T47D (cell line): ENCODE measurements at regions not wholly inside any gene's neighbourhood (a gene's known extent, or its start where the extent isn't known, plus 50 kb on each side); places are given as distances from the start of the nearest gene placed in this dataset.

Source experiments
- DNase-seq, 2 experiments: peaks; one replicate each; pipeline versions ENCODE4 v3.0.0 to v3.0.0-alpha.2; 2011 to 2012; ENCODE audit warnings: low read depth in 1 of 2, low spot score in 1 of 2
- JUND ChIP-seq: IDR thresholded peaks from 2 replicates; pipeline ENCODE4 v1.6.1; 2012; ENCODE audit warnings: low read depth
- in situ Hi-C: cut with HindIII; loops from 2 replicates; pipeline ENCODE4 v1.10.0; 2016; ENCODE audit warnings: low sequenced_read_pairs, low pct_unique_long_range_greater_than_20kb

DNA sequence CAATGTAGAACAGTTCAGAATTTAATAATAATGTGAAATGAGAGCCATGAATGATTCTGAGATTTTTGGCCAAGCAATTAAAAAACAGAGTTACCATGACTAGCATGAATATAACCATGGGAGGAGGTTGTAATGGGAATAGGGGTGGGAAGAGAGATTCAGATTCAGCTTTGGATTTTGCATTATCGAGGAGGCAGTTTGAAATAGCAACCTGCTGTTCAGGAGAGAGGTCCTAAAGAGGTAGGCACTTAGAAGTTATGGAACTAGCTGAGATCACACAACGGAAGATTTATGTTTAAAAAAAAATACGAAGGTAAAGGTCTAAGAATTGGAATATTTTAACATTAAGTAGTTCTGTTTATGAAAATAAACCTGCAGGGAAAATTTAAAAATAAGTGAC lies 124.4 kb upstream of the TECRL start:
- no peak for DNase-seq
- in situ Hi-C loops = no loop called here
- no peak for TF ChIP-seq JUND

DNA sequence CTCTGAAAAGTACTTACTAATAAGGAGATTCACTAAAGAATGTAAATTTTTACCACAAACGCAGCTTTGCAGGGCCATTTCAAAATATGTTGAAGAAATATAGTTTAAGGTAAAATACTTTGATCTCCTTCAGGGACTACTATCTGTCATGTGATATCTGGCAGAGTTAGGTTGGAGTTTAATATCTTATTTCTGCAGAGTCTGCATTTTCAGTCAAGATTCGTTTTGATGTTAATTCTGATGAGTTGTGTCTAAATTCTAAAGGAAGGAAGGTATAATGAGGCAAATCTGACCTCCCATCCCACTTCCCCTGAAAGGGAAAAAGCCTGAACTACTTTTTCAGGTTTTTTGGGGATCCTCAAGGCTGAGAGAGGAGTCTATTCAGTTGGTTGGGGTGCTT lies 123.9 kb upstream of the TECRL start:
- in situ Hi-C loops = no loop called here

DNA sequence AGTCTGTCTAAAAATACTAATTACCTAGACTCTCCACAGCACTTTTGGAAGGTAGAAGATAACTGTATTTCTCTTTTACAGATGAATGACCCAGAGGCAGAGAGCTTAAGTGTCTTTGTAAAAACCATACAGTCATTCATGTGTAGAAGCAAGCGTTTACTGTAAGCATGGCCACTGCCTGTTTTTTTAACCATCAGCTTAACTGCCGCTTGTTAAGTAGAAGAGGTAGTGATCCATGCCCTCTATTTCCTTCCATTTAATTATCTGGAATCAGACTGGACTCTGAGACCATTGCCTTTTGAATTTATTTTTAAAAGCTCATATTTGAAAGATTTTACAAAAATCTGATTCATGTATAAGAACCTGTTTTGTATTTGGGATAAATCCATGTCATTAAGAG lies 111.2 kb upstream of the TECRL start:
- no peak for DNase-seq
- in situ Hi-C loops = no loop called here
- no peak for TF ChIP-seq JUND

More for the DNA sequence above, 123.9 kb upstream of the TECRL start:
- DNase-seq = no peak
- no peak for TF ChIP-seq JUND

DNA sequence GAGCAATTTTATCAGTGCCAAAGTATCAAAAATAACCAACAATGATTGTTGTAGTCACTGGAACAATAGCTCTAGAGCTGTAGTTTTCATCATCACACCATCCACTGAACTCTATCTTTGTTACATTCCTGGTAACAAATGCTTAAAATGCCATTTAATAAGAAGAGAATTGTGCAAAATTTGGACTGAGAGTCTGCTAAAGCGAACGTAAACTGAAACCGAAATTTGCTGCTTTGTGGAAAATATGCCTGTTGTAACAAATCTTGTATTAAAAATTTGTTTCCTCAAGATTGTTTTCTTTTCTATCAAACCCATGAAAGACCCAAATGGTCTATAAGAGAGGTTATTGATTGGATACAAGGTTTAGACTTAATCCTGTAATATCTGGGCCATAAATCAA lies 109.3 kb upstream of the TECRL start:
- no peak for TF ChIP-seq JUND
- DNase-seq = no peak
- in situ Hi-C loops = no loop called here

DNA sequence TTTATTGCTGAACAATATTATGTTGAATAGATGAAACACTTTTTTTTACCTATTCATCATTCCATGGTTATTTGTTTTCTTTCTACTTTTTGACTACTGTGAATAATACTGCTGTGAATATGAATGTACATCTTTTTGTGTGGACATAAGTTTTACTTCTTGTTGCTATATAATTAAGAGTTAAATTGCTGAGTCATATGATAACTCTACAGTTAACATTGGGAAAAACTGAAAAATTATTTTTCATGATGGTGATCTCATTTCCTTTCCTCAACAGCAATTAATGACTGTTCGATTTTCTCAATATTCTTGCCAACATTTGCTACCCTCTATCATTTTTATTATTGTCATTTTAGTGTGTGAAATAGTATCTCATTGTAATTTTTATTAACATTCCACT lies 106.9 kb upstream of the TECRL start:
- no peak for TF ChIP-seq JUND
- DNase-seq = no peak
- in situ Hi-C loops = no loop called here

DNA sequence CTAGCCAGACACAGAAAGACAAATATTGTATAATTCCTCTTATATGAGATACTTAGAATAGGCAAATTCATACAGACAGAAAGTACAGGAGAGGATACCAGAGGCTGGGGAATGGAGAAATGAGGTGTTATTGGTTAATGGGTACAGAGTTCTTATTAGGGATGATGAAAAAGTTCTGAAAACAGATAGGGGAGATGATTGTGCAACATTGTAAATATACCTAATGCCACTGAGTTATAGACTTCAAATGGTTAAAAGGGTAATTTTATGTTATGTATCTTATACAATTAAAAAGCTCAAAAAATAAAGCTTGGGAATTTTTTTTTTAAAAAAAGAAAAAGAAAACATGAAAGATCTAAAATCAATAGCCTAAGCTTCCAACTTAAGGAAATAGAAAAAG lies 98.8 kb upstream of the TECRL start:
- DNase-seq = no peak
- no peak for TF ChIP-seq JUND
- in situ Hi-C loops = no loop called here

DNA sequence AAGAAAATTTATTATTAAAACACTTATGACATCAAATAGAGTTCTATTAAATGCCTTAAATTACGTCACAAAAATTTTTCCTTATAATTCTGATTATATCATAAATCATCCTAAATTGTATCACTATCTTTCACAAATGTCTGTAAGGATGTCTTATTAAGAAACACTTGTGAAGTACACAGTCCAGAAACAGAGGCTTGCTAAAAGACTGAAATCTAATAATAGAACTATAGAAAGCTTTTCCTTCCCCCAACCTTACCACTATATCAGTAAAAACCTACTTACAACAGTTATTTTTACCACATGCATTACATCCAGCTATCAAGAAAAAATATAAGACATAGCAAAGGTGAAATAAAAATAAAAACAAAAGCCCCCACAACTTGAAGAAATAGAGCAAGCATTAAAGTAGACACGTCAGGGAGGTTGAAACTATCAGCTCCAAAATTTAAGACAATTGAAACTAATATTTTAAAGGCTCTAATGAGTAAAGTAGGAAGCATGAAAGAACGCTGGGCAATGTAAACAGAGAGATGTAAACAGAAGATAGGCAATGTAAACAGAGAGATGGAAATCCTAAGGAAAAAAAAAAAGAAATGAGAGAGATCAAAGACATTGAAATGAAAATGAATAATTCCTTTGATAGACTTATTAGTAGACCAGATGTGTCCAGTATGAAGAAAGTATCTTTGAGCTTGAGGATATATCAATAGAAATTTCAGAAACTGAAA lies 94.9 kb upstream of the TECRL start:
- in situ Hi-C loops = no loop called here
- peak in 1 of 2 experiments; percentile 1 for DNase-seq
- TF ChIP-seq JUND = no peak

DNA sequence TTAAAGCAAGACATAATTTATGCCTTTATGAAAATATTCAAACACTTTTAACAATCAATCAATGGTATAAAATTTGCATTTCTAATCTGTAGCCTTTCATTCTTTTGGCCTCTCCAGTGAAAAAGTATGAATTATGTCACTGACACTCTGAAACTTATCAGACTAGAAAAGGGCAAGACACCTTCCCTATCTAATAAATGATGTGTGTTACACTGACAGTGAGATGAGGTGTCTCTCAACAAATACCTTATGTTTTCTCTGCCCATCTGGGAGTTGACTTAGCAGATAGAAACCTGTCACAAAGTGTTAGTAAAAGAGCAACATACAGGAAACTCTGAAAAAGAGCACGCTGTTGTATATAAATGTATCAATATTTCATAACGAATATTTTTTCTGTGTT lies 94.2 kb upstream of the TECRL start:
- in situ Hi-C loops = no loop called here
- DNase-seq = no peak
- TF ChIP-seq JUND = no peak

DNA sequence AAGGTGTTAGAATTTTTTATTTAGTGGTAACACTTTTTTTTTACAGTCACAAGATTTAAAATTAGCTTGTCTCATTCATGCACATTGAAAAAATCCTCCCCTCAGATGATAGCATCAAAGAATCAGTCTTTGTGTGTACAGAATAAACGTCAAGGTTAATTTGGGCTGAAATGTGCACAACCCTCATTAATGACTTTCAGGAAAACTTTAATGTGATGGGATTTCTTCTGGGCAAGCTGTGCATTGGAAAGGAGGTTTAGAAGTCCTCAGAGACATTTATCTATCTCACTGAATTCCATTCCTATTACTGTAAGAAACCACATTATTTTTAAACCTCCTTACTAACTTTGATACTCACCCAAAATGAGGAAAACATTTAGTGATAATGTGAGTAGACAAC lies 88.2 kb upstream of the TECRL start:
- TF ChIP-seq JUND = no peak
- DNase-seq = no peak
- in situ Hi-C loops = no loop called here

DNA sequence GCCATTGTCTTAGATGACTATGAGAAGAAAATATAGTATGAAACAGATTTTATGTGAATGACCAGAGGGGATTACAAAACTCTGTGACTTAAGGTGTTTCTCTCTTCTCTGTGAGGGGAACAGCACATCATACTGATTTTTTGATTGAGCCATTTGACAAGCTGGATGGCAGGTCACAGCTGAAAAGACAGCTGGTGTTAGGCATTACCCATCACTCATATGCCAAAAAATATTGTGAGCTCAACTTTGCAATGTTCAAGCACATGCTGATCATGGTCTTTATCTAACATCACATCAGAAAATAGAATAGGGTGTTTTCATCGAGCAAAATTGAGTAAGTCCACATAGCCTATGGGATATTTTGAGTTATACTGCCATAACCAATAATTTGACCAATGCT lies 86.7 kb upstream of the TECRL start:
- in situ Hi-C loops = no loop called here
- no peak for DNase-seq
- no peak for TF ChIP-seq JUND

DNA sequence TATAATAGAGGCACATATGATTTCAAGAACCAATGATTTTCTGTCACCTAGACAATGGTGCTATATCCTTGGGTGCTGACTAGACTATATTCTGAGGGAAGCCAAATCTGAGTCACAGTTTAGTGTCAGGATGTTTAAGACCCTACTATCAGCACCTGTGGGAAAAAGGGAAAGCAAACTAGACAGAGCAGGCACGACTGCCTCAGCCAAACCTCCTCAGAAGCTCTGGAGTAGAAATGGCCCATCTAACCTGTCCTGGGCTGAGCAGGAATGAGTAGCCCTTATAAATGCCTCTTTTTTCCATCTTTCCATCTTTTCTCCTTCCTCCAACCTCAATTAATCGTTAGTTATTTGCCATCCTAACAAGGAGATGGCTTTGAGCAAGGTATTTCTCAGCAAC lies 80.4 kb upstream of the TECRL start:
- in situ Hi-C loops = no loop called here

DNA sequence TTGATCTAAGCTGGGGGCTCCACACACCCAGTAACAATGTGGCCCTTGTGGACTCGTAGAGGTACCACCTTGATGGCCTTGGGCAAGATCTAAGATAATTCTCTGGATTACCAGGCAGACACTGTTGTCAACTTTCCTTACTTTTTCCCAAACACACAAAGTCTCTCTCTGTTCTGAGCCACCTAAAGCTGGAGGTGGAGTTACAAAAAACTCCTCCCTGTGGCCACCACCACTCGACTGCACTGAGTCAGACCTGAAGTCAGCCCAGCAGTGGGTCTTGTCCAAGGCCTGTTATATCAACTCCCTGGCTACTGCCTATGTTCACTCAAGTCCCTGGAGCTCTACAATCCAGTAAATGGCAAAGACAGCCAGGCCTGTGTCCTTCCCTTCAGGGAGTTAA lies 70.1 kb upstream of the TECRL start:
- in situ Hi-C loops = no loop called here
- no peak for DNase-seq
- no peak for TF ChIP-seq JUND

More for the DNA sequence above, 80.4 kb upstream of the TECRL start:
- TF ChIP-seq JUND = no peak
- DNase-seq = no peak

DNA sequence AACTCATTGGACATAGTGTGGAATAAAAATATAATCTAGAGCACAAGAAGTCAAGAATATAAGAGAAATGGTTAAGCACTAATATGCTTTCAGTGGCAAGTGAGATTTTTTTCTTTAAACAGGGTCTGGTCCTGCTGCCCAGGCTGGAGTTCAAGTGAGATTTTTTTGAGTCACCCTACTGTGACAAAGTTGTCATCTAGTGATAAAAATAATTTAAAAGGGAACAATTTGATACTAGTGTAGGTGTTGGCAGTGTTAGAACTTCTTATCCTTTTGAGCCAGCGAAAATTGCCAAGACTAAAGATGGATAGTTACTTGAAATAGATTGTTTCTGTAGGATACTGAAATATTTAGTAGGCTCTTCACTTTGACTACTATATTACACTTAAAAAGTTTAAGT lies 67.9 kb upstream of the TECRL start:
- in situ Hi-C loops = no loop called here
- TF ChIP-seq JUND = no peak
- DNase-seq = no peak

DNA sequence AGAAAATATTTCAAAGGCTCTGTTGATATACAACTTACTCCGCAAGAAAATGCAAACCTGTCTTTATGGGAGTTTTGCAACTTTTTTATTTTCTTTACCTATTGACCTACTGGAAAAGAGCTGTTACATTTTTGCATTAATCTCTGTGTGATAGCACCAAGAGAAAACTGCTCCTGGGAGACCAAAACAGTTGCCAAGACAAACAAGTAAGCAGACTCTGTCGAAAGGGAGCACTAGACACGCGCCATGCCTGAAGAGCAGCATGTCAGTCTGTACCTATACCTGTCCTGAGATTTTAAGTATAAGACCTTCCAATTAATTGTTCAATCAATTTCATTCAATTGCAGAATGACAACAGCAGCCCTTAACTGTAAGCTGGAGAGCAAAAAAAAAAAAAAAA lies 56.0 kb upstream of the TECRL start:
- in situ Hi-C loops = no loop called here
- TF ChIP-seq JUND = no peak
- DNase-seq = peak in 1 of 2 experiments; percentile 42
